ENCODE measurements at regions not wholly inside any gene's neighbourhood (a gene's known extent, or its start where the extent isn't known, plus 50 kb on each side); places are given as distances from the start of the nearest gene placed in this dataset.
"Not testable (repeated sequence)": the region's sequence is repeated elsewhere in the genome, so short reads cannot be mapped to it uniquely, and the experiment has no call there.

DNA sequence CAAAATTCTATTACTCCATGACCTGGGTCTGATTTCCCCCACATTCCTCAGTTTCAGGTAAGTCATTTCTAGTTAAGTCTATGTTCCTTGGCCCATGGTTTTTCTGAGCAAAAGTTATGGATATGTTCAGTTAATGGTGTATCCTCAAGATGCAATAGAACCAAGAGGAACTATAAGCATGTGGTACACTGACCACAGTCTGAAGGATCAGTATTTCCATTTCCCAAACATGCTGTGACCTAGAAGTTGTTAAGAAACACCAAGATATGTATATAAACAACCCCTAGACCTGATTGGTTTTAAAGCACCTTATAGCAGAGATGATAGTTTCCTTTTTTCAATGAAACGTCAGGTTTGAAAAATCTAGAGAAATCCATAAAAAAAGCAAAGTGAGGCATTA is 94.2 kb upstream of the ABCB5 start:
- DNase-seq, result no peak

DNA sequence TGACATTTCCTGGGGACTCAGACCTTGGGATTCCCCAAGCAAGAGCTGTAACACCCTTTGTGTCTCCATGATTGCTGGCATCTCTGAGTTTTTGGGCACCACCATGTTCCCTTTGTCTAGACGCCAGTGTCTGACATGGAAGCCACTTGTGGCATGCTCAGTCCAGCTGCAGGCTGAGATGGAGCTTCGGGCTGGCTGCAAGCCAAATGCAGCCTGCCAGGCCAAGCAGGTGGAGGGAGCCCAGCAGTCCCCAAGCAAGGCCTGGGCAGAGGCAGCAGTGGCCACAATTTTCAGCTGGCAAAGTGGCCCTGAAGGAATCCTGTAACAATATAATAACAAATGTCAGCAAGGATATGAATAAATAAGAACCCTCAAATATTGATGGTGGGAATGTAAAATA is 86.2 kb upstream of the ABCB5 start:
- no peak for DNase-seq

DNA sequence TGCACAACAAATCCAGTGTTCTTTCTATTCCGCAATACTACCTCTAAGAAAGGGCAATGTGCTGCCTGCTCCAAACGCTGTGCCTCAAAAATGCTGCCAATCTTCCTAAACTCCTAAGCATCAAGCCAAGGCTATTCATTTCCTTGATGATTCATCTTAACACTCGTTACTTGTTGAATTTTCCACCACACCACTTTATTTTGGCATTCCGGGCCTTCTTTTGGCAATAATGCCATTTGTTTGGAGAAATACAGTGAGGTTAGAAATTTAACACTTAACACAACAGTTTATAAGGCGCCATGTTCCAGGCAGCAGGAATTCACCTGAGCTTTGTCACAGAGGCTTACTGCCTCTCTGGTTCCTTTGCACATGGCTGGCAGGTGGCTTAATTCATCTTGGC is 82.6 kb upstream of the ABCB5 start:
- no peak for DNase-seq

DNA sequence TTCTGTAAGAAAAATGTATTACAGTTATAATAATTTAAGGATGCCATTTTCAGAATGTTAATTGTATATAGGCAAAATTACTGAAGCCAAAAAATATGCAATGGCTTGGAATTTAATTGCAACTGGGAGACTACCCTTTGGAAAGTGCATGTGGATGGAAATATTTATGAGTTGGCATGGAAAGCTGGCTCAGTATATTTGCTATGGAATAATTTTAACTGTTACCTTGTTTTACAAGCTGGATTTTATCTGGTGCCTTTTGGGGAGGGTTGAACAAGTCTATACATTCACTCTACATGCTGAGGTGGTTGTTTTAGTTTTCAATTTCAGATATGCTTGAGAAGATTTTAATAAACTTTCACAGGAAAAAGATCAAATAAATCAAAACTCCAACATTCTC is 80.9 kb upstream of the ABCB5 start:
- DNase-seq, result no peak

DNA sequence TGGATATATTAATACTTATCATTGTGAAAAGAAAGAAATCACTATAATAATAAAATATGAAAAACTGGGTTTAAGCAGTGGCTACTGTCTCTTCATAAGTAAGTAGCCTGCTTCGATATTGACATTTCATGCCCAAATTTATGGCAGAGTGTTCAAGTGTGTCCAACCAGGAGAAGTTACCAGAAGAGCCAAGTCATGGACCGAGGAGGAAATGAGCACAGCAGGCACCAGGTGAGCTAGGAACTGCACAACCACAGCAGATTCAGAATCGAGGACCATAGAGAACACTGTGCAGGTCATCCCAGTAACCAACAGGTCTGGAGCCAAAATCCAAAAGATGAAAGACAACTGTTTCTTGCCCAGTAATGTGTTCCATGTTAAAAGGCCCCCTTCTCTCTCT is 79.9 kb upstream of the ABCB5 start:
- no peak for DNase-seq

DNA sequence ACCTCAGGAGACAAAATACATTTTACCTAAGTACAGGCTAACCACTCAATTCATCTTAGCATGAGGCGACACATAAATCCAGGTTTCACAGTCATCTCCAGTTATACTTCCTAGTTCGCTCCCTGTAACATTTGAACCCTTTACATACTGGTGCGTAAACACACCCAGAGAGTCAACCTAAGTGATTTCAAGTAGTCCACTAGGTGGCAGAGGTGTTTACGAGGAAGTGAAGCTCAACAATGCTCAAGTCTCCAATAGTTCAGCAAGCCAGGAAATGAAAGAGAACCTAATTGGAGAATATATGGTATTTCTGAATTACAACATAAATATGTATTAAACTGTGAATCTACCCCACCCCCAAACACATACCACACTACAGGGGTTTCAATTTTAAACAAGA is 76.3 kb upstream of the ABCB5 start:
- DNase-seq, result no peak

DNA sequence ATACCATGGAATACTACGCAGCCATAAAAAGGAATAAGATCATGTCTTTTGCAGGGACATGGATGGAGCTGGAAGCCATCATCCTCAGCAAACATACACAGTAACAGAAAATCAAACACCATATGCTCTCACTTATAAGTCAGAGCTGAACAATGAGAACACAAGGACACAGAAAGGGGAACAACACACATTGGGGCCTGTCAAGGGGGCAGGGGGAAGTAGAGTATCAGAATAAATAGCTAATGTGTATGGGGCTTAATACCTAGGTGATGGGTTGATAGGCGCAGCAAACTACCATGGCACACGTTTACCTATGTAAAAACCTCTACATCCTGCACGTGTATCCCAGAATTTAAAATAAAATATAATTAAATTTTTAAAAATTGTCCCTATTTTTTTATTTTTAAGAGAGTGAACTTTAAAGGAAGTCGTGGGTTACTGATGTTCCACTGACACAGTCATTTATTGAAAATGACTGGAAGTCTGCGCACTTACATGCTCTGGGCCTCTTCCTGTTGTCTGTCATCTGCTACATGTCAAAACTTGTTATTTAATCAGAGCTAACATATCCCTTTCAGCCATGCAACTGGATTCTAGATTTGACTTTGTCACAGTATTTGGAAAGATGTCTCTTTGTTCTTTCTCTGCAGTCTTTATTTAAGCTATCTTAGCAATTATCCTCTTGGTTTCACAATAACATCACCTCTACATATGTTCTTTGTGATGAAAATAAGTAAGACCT is 73.7 kb upstream of the ABCB5 start:
- no peak for DNase-seq

DNA sequence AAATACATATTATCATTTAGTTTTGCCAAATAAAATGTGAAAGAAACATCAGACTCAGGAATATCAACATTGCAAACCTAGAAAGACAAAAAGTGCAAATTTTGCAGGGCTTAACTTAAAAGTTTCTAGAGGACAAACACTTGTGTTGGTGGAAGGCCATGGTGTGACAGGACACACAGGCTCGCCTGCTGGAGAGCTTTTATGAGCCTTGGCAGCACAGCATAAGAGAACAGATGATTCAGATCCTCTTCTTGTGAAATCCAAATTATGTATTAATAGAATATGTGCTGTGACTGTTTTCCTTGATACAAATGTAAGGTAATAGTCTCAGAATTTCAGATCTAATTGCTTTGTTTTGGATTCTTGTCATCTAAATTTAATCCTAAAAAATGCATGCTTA is 72.9 kb upstream of the ABCB5 start:
- DNase-seq, result no peak

DNA sequence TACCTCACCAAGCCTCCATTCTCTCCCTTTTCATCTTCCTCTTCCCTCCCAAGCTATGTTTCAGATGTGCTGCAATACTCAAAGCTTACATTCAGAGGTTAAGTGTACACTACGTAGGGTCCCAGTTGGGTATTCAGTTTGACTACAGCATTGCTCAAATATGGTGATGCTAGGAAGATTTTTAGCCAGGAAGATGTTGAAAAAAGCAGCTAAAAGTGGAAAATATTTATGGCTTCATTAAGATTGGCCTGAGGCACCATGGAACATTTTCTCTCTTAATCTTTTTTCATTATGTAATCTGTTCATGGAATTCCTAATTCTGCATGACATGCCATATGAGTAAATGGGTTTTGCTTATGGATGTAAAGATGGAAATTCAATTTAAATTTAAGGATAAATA is 72.0 kb upstream of the ABCB5 start:
- no peak for DNase-seq

DNA sequence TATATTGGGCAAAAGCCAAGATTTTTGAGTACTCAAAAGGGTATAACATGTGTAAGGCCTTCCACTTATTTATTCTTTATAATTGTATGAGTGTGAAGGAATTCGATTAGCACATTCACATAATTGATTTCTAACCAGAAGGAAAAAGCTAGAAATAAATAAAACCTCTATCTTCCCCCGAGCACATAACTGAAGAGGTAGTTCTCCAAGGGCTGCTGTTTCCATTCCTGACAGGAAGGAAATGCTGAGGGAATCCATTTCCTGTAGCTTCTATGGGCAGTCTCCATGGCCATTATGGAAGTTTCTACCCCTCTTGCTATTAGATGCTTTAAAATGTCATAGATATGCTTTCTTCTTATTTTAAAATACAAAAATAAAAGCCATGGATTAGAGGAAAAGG is 70.5 kb upstream of the ABCB5 start:
- DNase-seq, result no peak

DNA sequence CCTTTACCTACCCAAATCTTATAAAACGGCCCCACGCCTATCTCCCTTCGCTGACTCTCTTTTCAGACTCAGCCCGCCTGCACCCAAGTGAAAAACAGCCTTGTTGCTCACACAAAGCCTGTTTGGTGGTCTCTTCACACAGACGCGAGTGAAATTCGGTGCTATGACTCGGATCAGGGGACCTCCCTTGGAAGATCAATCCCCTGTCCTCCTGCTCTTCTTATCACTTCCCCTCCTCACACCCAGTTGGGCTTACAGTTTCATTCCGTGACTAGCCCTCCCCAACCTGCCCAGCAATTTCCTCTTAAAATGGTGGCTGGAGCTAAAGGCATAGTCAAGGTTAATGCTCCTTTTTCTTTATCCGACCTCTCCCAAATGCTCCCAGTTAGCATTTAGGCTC is 68.5 kb upstream of the ABCB5 start:
- not testable (repeated sequence) for DNase-seq

DNA sequence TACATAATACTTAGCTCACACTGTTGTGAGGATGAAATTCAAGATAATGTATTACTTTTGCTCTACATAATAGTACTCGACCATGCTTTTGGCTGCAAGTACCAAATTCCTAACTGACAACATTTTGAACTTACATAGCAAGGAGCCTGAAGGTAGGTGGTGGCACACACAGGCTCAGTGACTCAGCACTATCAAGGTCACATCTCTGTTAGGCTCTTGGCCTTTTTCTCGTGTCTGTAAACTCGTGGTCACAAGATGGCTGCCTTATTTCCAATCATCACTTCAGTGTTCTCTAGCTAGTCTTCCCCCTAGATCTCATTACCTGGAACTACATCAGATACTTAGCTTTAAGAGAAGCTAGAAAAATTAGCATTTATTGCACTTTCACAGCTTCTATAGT is 61.4 kb upstream of the ABCB5 start:
- DNase-seq, result no peak

DNA sequence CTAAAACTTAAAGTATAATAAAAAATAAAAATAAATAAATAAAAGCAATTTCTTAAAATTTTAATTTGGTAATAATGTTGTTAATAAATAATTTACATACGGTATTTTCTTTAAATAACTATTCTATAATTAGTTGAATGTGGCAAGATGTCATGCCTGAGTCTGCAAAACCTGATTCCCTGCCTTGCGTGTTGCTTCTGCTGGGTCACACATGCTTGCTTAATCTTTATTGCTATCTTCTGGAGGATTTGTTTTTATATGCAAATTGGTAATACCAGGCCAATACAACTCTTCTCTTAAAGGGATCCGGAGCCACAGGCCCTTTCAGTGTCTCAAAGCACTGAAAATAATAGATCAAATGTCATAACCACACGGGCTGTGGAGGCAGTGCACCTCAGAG is 59.4 kb upstream of the ABCB5 start:
- DNase-seq, result no peak

DNA sequence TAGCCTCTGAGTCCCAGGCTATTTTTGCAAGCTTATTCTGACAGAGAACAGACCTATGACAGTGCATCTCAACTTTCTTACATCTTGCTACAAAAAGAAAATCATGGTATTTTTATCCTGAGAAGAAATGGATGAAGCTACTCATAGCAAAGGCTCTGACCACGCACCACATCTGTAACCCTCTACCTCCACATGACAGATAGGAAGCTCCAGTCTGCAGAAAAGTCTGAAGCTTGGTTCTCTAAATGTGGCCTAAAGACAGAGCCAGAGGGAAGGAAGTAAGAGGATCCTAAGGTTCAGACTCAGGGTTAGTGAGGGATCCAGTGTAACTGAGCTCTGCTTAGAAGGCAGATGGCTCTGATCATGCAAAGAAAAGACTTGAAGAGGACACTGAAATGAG is 58.4 kb upstream of the ABCB5 start:
- DNase-seq, result no peak

DNA sequence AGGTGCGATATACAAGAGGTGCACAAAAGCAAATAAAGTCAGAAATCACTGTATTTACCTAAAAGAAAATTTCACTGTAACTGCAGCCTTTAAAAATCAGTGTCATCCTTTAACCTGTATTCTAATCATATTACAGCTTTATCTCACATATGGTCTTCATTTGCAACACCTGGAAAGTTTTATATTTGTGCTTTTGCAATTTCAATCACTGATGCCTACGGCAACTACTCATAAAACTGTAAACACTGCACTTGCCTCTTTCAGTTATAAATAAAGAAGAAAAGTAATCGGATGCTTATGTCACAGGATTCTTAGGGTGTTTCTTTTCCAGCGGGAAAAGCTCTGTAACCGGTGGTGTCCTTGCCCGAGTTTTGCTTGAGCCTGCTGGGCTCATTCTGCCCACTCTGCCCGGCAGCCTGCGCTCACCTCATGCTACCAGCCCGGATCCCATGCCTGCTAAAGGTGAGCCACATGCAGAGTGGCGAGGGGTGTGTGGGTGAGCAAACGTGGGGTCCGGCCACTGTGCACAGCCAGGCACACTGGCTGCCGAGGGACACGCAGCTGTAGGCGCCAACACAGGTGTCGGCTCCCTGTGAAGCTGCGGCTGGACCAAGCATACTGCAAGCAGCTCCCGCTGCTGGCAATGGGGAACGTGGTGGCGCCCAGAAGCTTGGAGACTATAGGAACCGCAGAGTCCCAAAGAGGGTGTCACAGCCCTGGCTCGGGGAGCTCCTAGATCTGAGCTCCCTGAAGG is 56.3 kb upstream of the ABCB5 start:
- no peak for DNase-seq

DNA sequence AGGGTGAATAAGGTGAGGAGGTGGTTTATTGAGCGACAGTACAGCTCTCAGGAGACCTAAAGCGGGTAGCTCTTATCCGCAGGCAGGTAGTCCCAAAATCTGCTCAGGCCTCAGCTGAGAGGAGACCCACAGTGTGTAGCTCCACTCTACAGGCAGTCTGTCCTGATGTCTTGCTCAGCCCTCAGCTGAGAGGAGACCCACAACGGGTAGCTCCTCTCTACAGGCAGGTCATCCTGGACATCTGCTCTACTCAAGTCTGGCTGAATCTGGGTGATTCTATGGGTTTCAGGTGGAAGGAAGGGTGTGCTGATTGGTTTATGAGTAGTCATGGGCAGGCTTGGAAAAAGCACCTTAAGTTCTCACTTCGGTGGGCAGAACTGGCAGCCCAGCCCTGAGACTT is 55.6 kb upstream of the ABCB5 start:
- DNase-seq, result no peak

DNA sequence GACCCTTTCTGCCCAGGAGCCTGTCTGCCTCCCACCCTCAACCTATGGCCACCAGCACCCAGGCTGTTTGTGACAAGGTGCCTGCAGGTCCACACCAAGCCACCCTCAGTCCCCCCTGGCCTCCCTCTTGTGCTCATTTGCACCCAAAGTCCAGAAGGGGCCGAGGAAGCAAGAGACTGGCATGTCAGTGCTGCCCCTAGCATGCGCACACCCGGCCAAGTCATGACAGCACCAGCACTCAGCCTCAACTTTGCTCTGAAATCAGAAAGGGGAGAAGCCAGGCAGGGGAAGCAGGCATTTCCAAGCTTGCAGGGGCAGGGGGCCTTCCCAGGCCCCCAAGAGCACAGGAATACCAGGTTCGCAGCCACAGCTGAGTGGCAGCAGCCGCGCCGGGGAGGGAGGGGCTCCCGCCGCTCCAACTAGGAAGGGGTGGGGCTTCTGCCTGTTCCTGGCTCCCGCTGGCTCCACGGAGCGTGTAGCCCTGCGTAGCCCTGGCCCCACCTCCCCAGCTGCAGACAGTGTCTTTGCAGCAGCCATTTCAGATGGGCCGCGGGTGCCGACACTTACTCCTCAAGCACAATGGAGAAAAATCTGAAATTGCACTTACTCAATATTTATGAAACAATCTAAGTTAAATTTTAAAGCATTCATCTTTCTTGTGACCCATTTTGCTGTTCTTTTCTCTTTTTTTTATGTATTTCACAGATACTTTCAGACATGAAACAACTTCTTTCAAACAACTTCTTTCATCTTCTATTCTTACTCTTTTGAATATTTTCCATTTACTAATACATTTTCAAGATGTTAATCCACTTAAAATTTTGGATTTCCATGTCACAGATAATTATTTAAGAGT is 54.9 kb upstream of the ABCB5 start:
- DNase-seq, result no peak

DNA sequence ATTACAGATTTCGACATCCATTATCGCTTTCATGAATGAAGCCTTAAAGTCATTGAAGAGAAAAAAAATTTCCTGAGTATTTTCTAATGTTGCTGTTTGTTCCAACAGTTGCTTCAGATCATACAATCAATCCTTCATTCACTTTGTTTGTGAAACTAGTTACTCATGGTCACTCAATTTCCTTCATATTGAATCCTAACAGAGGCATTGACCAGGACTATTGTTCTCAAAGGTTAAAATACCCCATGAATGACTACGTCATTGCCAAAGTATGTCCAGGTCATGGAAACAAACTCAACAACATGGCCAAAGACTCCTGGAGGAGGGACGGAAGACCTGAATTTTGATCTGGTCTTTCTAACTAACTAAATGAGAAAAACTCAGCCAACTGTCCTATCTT is 54.0 kb upstream of the ABCB5 start:
- no peak for DNase-seq

DNA sequence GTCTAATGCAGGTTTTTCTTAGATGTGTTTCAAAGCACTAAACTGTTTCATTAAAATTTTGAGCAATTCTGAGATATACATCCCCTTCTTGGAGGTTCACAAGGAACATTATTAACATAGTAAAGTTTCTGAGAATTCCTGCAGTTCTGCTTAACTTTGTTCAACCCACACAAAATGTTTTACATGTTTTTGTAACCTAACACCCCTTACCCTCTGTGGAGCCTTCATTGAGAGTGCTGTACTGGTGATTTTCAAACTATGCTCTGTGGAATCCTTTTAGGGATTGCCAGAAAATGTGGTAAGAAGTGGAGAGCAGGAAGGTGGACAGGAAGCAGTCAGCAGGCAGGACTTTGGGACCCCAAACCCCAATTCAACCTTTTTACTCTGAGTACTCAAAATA is 53.6 kb upstream of the ABCB5 start:
- no peak for DNase-seq

DNA sequence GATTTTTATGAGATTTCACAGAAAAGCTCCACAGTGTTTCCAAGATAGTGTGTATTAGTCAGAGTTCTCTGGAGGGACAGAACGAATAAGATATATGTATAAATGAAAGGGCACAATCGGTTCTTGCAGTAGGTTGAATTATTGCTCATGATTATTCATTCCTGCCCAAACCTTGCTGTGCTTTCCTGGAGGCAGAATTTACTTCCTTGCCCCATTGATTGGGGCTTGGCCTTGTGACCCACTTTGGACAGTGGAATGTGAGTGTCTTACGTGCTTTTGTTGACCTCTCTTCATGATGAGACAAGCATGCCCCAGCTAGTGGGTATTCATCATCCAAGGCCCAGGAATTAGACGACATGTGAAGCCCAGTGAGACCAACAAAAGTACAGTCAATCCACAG is 53.0 kb upstream of the ABCB5 start:
- DNase-seq, result no peak

Measured in DMS79 treated with DMSO at 0.1 percent for 48 hours (cell line).